ENCODE measurements at regions not wholly inside any gene's neighbourhood (a gene's known extent, or its start where the extent isn't known, plus 50 kb on each side); places are given as distances from the start of the nearest gene placed in this dataset.

- TF ChIP-seq POLR2AphosphoS5 (IDR thresholded peaks at IDR 0.05), result peak in 1 of 3 donors; percentile 6
- TF ChIP-seq POLR2A (IDR thresholded peaks at IDR 0.05), result no peak
- TF ChIP-seq, protein P1, sequence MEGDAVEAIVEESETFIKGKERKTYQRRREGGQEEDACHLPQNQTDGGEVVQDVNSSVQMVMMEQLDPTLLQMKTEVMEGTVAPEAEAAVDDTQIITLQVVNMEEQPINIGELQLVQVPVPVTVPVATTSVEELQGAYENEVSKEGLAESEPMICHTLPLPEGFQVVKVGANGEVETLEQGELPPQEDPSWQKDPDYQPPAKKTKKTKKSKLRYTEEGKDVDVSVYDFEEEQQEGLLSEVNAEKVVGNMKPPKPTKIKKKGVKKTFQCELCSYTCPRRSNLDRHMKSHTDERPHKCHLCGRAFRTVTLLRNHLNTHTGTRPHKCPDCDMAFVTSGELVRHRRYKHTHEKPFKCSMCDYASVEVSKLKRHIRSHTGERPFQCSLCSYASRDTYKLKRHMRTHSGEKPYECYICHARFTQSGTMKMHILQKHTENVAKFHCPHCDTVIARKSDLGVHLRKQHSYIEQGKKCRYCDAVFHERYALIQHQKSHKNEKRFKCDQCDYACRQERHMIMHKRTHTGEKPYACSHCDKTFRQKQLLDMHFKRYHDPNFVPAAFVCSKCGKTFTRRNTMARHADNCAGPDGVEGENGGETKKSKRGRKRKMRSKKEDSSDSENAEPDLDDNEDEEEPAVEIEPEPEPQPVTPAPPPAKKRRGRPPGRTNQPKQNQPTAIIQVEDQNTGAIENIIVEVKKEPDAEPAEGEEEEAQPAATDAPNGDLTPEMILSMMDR (IDR thresholded peaks at IDR 0.05 in 8 of 11, conservative IDR thresholded peaks at IDR 0.05 in 3 of 11), result no peak
Observed at GRCh38 chr2:15788830-15789229, 151.5 kb upstream of the MYCN start.

Measured in spleen (tissue), 7 donors.